Gastrocnemius medialis (tissue), 4 donors: ENCODE measurements at regions not wholly inside any gene's neighbourhood (a gene's known extent, or its start where the extent isn't known, plus 50 kb on each side); places are given as distances from the start of the nearest gene placed in this dataset.
"Not testable (repeated sequence)": the region's sequence is repeated elsewhere in the genome, so short reads cannot be mapped to it uniquely, and the experiment has no call there.

Experiments used
- ATAC-seq, 2 donors: fragments of 150-250 bp; one replicate each; pipeline ENCODE4 v1.9.1; 2016
- DNase-seq, 2 donors: peaks; one replicate each; pipeline ENCODE4 v3.0.0-alpha.2; 2019
- H3K27ac ChIP-seq, 4 donors: fragments of 200-600 bp; sonication (generic); 1 replicate in 1 of 4; 2 replicates in 3 of 4; pipeline ENCODE4 v1.5.1; 2016 to 2018; ENCODE audit warnings: mild to moderate bottlenecking in 2 of 4, moderate library complexity in 1 of 4
- H3K27me3 ChIP-seq, 3 donors: fragments of 200-600 bp; sonication (generic) in 2 of 3; 1 replicate in 1 of 3; 2 replicates in 2 of 3; pipeline versions ENCODE4 v1.5.1 to v1.6.0; 2016 to 2019; ENCODE audit warnings: mild to moderate bottlenecking in 1 of 3, moderate library complexity in 1 of 3
- H3K36me3 ChIP-seq, 2 donors: fragments of 200-600 bp; sonication (generic) in 1 of 2; one replicate each; pipeline ENCODE4 v1.5.1; 2017 to 2018
- H3K4me1 ChIP-seq, 2 donors: fragments of 200-600 bp; sonication (generic) in 1 of 2; one replicate each; pipeline ENCODE4 v1.5.1; 2016 to 2017; ENCODE audit warnings: mild to moderate bottlenecking in 2 of 2
- H3K4me3 ChIP-seq, 4 donors: fragments of 200-600 bp; sonication (generic) in 3 of 4; 1 replicate in 1 of 4; 2 replicates in 3 of 4; pipeline ENCODE4 v1.5.1; 2016 to 2019; ENCODE audit warnings: mild to moderate bottlenecking in 2 of 4
- H3K9me3 ChIP-seq, 3 donors: fragments of 200-600 bp; sonication (generic) in 2 of 3; 1 replicate in 1 of 3; 2 replicates in 2 of 3; pipeline ENCODE4 v1.5.1; 2016 to 2019
- CTCF ChIP-seq, 5 experiments: fragments of 450-650 bp in 3 of 5; fragments of 200-600 bp in 2 of 5; sonication (generic) in 2 of 5; IDR thresholded peaks in 4 of 5; conservative IDR thresholded peaks in 1 of 5; 1 replicate in 4 of 5; 2 replicates in 1 of 5; pipeline ENCODE4 v1.5.1; 2016 to 2019; ENCODE audit warnings: antibody characterized with exemption in 5 of 5, mild to moderate bottlenecking in 3 of 5, moderate library complexity in 3 of 5
- POLR2A ChIP-seq, 2 donors: fragments of 450-650 bp; IDR thresholded peaks; one replicate each; pipeline ENCODE4 v1.6.1; 2017; ENCODE audit warnings: antibody characterized with exemption in 2 of 2, mild to moderate bottlenecking in 2 of 2, moderate library complexity in 2 of 2
- in situ Hi-C, 4 donors: fragments of 200-750 bp; cut with MboI; loops; one replicate each; pipeline versions ENCODE4 v1.15.0 to v1.8.0; 2017; ENCODE audit warnings: low sequenced_read_pairs in 4 of 4
- intact Hi-C: fragments of 100-400 bp; cut with DNase I; formaldehyde crosslinking; loops from one replicate; pipeline ENCODE4 v1.15.1; 2023; ENCODE audit warnings: low total_unique reads

DNA sequence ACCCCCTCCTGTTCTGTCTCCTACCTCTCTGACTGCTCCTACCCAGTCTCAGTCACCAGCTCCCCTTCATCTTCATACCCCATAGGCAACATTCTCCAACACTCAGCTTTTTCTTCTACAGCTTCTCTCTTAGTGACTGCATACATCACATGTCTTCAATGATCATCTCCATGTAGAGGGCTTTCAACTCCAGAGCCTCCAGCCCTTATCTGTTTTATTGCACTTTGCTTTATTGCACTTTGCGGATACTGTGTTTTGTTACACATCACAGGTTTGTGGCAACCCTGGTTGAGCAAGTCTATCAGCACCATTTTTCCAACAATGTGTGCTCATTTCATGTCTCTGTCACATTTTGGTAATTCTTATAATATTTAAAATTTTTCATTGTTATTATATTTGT, 230.7 kb downstream of the DEPDC1B start:
- DNase-seq (no peak), ATAC-seq (no peak)
- intact Hi-C loops, result no loop called here
- H3K36me3 ChIP-seq, result no peaks in the 10 kb centered on the region
- TF ChIP-seq CTCF (IDR thresholded peaks at IDR 0.05 in 4 of 5, conservative IDR thresholded peaks at IDR 0.05 in 1 of 5) (no peak), POLR2A (IDR thresholded peaks at IDR 0.05) (no peak)
- H3K4me1 ChIP-seq, result no peaks in the 10 kb centered on the region
- H3K4me3 ChIP-seq, result no peak overlapping the region
- H3K27ac ChIP-seq, result no peak overlapping the region
- in situ Hi-C loops, result no loop called here
- no peaks in the 10 kb centered on the region for H3K9me3 ChIP-seq
- H3K27me3 ChIP-seq, result no peaks in the 10 kb centered on the region

DNA sequence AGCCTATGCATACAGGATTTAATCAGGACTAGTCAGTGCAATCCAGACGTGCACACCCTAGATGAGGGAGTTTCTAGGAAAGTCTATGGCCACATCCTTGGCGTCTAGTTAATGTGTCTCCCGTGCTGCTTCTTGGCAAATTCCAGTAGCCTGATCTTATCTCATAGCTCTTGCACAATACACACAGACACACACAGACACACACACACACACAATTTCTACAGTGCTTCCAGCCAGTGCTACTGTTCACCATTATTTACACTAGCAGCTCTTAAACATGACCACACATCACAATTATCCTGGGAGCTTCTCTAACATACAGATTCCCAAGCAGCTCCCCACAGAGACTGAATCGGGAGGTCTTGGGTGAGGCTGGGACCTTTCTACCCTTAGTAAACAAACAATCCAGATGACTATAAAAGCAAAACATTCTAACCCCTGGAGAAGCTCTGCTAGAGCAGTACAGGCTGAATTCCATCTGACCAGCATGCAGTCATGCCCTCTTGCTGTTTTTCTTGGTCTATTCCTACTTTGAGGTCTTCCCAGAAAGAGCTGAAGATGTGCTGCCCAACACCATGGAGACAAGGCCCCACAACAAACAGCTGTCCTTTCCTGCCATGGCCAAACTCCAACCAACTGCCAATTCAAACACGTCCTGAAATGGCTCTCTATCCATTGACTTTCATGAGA, 236.6 kb downstream of the DEPDC1B start:
- Histone ChIP-seq H3K9me3 (no peaks in the 10 kb centered on the region), H3K27me3 (no peaks in the 10 kb centered on the region), H3K4me3 (no peak overlapping the region), H3K36me3 (no peaks in the 10 kb centered on the region), H3K4me1 (no peaks in the 10 kb centered on the region), H3K27ac (no peak overlapping the region)
- intact Hi-C loops, result no loop called here
- TF ChIP-seq CTCF (IDR thresholded peaks at IDR 0.05 in 4 of 5, conservative IDR thresholded peaks at IDR 0.05 in 1 of 5), result no peak
- no peak for TF ChIP-seq POLR2A (IDR thresholded peaks at IDR 0.05)
- no peak for DNase-seq
- no peak for ATAC-seq
- in situ Hi-C loops, result no loop called here

GRCh38 chr5:60458666-60459065, 241.3 kb downstream of the DEPDC1B start:
- no peak overlapping the region for H3K4me3 ChIP-seq
- intact Hi-C loops (no loop called here), in situ Hi-C loops (no loop called here)
- TF ChIP-seq POLR2A (IDR thresholded peaks at IDR 0.05) (no peak), CTCF (IDR thresholded peaks at IDR 0.05 in 4 of 5, conservative IDR thresholded peaks at IDR 0.05 in 1 of 5) (no peak)
- no peaks in the 10 kb centered on the region for H3K36me3 ChIP-seq
- H3K4me1 ChIP-seq, result no peaks in the 10 kb centered on the region
- H3K9me3 ChIP-seq, result no peaks in the 10 kb centered on the region
- H3K27me3 ChIP-seq, result no peaks in the 10 kb centered on the region
- ATAC-seq, result no peak
- no peak overlapping the region for H3K27ac ChIP-seq
- no peak for DNase-seq

DNA sequence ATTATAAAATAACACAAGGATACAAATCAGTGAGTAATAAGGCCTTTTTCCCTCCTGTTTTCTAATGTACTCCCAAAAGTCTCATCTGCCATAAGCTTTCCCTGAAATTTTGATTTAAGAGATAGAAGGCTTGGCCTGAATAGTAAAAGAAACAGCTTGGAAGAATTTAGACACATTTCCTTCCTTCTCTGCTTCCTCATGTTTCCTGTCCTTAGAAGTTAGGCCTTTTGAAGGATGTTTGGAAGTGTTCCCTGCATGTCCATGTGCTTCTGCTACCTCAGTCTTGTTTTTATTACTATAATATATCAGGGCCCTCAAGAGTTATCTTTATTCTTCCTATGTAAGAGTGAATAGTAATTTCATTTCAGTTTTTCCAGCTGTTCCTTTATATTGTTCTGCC, 242.7 kb downstream of the DEPDC1B start:
- Histone ChIP-seq H3K4me1 (no peaks in the 10 kb centered on the region), H3K27ac (no peak overlapping the region), H3K4me3 (no peak overlapping the region), H3K9me3 (no peaks in the 10 kb centered on the region), H3K27me3 (no peaks in the 10 kb centered on the region), H3K36me3 (no peaks in the 10 kb centered on the region)
- no peak for DNase-seq
- no peak for TF ChIP-seq POLR2A (IDR thresholded peaks at IDR 0.05)
- TF ChIP-seq CTCF (IDR thresholded peaks at IDR 0.05 in 4 of 5, conservative IDR thresholded peaks at IDR 0.05 in 1 of 5), result no peak
- in situ Hi-C loops (no loop called here), intact Hi-C loops (no loop called here)
- ATAC-seq, result no peak

GRCh38 chr5:60455589-60455988, 244.4 kb downstream of the DEPDC1B start:
- ATAC-seq, result no peak
- intact Hi-C loops, result no loop called here
- TF ChIP-seq CTCF (IDR thresholded peaks at IDR 0.05 in 4 of 5, conservative IDR thresholded peaks at IDR 0.05 in 1 of 5) (no peak), POLR2A (IDR thresholded peaks at IDR 0.05) (no peak)

DNA sequence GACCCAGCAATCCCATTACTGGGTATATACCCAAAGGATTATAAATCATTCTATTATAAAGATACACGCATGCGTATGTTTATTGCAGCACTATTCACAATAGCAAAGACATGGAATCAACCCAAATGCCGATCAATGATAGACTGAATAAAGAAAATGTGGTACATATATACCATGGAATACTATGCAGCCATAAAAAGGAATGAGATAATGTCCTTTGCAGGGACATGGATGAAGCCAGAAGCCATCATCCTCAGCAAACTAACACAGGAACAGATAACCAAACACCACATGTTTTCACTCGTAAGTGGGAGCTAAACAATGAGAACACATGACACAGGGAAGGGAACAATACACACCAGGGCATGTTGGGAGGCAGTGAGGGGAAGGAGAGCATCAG, 245.7 kb downstream of the DEPDC1B start:
- H3K36me3 ChIP-seq, H3K27me3 ChIP-seq, DNase-seq, H3K4me3 ChIP-seq, ATAC-seq, H3K9me3 ChIP-seq, in situ Hi-C loops, intact Hi-C loops, H3K4me1 ChIP-seq, H3K27ac ChIP-seq: not testable (repeated sequence)

More at GRCh38 chr5:60455589-60455988, 244.4 kb downstream of the DEPDC1B start:
- Histone ChIP-seq H3K27ac (no peak overlapping the region), H3K27me3 (no peaks in the 10 kb centered on the region), H3K4me3 (no peak overlapping the region), H3K4me1 (no peaks in the 10 kb centered on the region), H3K36me3 (no peaks in the 10 kb centered on the region), H3K9me3 (no peaks in the 10 kb centered on the region)
- in situ Hi-C loops, result no loop called here
- DNase-seq, result no peak
